Activated CD8-positive, alpha-beta memory T cell treated with anti-CD3 and anti-CD28 coated beads for 36 hours (primary cell): ENCODE measurements at regions not wholly inside any gene's neighbourhood (a gene's known extent, or its start where the extent isn't known, plus 50 kb on each side); places are given as distances from the start of the nearest gene placed in this dataset.
"Not testable (repeated sequence)": the region's sequence is repeated elsewhere in the genome, so short reads cannot be mapped to it uniquely, and the experiment has no call there.

Source experiments
- CTCF ChIA-PET: fragments of 350-600 bp; sonication (Branson Sonifier 250); formaldehyde crosslinking; loops from one replicate; lab custom pipeline; 2021; ENCODE audit warnings: antibody characterized with exemption; lab: Charles Lee
- POLR2A ChIA-PET: fragments of 350-600 bp; sonication (Branson Sonifier 250); formaldehyde crosslinking; loops from one replicate; lab custom pipeline; 2021; ENCODE audit warnings: antibody characterized with exemption; lab: Charles Lee

DNA sequence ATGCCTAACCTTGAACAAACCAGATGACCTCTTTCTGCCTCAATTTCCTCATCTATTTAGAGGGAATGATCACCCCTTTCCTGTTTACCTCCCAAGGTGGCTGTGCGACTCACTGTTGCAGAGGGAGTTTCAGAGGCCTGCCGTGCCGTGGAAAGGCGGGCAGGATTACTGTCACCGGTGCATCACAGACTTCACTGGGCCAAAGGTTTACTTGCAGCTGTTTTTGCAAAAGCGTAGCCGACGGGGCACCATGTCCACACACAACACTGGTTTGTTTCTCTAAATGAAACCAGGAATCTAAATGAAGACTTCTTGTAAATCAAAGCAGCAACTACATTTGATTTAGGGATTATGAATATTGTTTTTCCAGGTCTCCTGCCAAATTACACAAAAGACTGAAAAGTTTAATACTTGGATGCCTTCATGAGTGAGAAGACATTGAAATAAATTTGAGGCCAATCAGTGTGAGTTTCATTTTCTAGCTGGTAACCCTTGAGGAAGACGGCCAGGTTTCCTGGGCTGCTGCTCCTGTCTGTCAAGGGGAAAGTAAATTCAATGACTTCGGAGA lies 696.1 kb upstream of the TMEM132C start:
- ChIA-PET POLR2A (no interaction called here), CTCF (no interaction called here)

DNA sequence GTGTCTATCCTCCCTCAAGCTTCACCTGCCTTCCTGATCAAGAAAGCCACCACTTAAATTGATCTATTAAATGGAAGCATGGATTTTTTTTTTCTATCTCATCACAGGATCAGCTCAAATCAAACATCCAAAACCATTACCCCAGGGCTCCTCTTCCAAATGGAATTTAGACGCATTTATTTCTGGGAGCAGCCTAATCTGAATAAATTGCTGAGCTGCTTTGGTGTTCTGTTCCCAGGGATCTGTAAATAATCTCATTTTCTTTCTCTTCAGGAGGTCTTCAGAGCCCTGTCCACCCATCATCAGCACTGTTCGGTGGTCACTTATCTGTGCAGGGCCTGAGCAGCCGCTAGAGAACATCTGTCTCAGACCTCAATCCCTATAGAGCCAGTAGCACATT lies 695.4 kb upstream of the TMEM132C start:
- POLR2A ChIA-PET: no interaction called here

DNA sequence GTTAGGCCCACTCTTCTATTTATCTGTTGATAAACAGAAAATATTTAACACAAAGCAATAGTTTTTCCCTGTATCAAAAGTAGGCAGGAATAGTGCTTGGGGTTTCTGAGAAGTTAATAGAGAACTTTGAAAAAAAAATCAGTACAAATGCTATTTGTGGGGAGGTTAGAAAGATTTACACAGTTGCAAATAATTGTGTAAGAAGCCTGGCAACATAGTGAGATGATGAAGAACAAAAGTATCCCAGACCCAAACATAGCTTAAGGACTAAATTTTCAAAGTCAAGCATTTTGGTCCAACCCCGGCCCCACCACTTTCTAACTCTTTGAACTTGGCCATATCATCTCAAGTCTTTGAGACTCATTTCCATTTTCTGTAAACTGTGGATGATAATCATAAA lies 687.5 kb upstream of the TMEM132C start:
- POLR2A ChIA-PET: no interaction called here
- CTCF ChIA-PET: no interaction called here

More for the DNA sequence above, 695.4 kb upstream of the TMEM132C start:
- CTCF ChIA-PET: no interaction called here

DNA sequence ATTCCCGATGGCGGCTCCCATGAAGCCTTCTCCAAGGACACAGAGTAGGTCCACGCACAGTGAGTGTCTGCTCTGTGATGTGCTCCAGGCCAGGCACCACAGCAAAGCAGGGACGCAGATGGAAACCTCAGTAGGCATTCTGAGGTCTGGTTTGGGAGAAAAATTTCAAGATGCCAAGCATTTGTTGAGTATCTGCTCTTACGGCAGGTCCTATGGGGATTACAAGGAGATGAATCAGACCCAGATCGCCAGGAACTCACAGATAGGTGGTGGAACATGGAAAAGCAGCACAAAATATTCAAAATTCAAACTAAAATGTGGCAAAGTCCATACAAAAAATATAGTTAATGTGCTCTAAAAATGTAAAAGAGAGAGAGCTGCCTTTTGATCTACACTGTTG lies 684.9 kb upstream of the TMEM132C start:
- ChIA-PET CTCF (no interaction called here), POLR2A (no interaction called here)

DNA sequence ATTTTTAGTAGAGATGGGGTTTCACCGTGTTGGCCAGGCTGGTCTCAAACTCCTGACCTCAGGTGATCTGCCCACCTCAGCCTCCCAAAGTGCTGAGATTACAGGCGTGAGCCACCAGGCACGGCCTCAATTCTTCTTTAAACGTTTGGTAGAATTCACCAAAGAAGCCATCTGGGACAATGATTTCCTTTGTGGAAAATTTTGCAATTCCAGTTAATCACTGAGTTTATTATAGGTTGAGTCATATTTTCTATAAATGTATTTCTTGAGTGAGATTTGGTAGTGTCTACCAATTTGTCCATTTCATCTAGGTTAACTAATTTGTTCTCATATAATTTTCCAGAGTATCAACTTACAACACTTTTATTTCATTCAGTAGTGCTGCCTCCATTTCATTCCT lies 683.9 kb upstream of the TMEM132C start:
- ChIA-PET CTCF (no interaction called here), POLR2A (no interaction called here)

DNA sequence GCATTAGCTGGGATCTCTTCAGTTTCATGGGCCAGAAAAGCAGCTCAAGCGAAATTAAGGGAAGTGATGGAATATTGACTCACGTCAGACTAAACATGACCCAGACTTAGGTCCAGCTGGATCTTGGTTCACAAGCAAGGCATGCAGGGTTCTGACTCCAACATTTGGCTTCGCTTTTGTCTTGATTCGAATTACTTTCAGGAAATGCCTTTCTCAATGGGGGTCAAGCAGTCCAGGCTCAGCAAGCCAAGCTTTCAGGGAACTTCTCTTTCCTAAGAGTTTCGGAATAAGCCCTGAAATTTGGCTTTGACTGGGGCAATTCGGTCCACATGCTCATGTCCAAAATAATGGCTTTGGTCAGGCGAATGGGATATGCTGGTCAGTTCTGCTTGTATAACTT lies 678.7 kb upstream of the TMEM132C start:
- ChIA-PET POLR2A (no interaction called here), CTCF (no interaction called here)

DNA sequence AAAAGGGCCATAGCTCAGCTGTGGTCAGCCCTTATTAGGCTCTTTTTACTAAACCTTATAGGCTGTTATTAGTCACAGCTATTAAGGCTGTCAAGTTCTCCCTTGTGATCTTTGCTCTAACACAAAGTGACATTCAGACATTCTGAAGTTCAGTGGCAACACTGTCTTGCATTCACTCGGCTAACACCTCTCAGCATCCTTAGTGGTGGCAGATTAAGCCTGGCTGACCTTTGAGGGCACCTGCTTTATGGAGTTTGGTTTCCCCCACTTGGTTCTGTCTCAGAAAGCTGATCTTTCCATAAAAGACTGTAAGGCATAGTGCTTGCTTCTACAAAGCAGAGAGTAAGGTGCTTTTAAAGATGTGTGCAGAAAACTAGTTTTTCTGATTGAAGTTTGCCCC lies 677.4 kb upstream of the TMEM132C start:
- ChIA-PET POLR2A (no interaction called here), CTCF (no interaction called here)

DNA sequence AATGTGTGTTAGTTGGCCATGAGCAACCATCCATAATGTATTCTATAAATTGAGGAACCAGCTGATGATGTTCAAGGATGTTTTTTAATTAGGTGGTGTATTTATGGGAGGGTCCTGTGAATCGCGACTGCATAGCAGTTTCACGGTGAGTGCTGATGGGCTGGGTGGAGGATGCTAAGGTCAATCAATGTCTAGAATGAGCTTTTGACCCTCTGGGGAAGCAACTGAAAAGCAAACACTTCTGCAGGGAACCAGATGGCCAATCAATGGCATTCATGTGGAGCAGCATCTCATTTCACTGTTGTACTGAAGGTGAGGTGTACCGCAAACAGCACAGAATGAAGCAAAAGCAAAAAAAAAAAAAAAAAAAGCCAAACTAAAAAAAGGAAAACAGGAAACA lies 676.1 kb upstream of the TMEM132C start:
- ChIA-PET POLR2A (no interaction called here), CTCF (interaction anchor here (0.7 kb wide), 1 partner anchor 657 kb away, joined by 5 read pairs; no protein-coding TSS in a partner anchor)

DNA sequence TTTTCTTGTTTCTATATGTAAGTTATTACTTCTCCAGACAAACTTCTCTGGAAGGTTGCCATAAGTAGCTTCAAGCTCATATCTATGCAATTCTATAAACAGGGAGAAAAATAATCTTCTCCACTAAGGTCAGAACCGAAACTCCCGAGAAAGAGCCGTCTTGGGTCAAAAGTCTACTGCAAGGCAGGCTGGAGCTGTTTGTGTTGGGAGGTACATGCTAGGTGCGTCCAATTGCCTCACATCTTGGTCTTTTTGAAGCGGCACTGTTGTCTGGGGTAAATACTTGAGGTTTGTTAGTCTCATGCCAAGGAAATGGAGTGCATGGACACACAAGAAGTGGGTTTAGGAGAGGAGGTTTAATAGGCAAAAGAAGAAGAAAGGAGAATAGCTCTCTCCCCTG lies 674.7 kb upstream of the TMEM132C start:
- POLR2A ChIA-PET: no interaction called here
- CTCF ChIA-PET: no interaction called here

DNA sequence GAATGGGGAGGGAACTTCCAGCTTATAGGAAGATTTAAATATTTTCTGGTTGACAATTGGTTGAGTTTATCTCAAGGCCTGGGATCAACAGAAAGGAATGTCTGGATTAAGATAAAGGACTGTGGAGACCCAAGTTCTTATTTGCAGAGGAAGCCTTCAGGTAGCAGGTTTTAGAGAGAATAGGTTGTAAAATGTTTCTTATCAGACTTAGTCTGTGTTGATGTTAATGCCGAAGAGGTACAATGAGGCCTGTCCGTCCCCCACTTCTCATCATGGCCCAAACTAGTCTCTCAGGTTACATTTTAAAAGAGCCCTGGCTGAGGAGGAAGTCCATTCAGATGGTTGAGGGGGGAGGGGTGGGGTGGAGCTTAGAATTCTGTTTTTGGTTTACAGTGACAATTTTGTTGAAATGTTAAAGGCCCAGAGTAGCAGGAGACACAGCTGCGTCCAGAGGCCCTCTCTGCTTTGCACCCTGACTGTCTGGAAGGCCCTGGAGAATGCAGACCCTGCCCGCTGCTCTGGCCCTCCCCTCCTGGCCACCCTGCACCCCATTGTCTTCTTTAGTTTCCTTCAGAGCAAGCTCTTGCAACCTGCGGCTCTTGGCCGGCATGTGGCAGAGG lies 672.5 kb upstream of the TMEM132C start:
- CTCF ChIA-PET: no interaction called here
- POLR2A ChIA-PET: no interaction called here

DNA sequence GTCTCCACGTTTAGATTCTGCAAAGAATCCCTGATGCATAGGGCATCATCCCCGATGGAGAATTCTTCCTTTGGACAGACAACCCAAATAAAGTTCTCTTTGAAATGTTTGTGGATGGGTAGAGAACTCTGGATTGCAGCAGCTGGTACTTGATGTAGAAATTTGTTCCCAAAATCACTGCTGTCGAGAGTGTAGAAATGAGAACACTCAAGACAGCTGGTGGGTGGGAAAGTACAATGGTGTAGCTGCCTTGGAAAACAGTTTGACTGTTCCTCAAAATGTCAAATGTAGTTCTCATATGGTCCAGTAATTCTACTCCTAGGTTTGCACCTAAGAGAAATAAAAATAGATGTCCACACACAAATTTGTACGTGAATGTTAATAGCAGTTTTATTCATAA lies 671.5 kb upstream of the TMEM132C start:
- POLR2A ChIA-PET: no interaction called here
- CTCF ChIA-PET: no interaction called here

DNA sequence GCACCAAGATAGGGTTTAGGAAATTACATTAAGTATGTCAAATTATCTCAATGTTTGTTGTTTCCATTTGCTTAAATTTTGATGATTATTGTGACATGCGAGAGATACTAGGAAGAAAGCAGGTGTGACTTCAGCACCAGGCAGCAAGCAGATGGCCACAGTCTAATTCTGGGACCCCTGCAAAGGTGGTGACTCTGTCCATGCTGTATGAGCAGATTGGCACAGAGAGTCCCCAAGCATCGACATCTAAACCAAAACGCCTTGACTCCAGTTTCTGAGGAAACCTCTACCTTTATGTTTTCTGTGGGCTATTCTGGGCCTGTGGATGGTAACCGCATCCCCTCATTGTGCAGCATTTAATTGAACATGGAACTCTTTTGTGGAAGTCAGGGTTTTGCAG lies 670.1 kb upstream of the TMEM132C start:
- CTCF ChIA-PET: no interaction called here
- POLR2A ChIA-PET: no interaction called here

DNA sequence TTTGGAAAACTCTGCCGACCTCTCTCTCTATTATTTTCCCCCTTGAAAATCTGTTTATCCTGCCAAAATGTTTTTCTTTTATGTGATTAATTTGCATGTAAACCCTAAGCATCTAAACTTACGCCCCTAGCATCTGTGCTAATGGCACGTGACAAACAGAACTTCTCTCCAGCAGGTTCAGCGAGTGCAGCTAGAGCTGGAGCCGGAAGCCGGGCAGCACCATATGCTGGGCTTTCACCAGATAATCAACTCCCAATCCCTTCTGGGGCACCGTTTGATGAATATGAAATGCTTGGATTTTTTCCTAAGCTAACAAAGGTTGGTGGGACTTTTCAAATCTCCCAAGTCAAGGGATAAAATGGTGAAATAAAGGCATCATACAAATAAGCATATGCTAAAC lies 667.5 kb upstream of the TMEM132C start:
- POLR2A ChIA-PET: no interaction called here
- CTCF ChIA-PET: no interaction called here

DNA sequence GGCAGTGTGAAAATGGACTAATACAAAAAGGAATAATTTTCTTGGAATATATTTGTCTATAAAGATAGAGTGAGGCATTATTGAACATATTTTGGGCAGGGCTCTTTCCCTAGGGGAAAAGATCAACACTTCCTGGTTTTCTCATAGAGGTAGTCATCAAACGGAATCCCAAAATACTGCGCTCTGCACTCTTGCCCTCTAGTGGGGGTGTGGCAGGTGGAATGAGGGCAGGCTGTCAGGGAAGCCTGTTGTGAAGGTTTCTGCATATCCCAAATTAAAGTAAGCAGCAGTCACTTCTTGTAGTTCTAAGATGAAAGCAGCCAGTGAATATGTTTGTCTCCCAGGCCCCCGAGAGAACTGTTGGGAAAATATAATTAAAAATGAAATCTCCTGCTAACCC lies 666.8 kb upstream of the TMEM132C start:
- ChIA-PET POLR2A (no interaction called here), CTCF (no interaction called here)

DNA sequence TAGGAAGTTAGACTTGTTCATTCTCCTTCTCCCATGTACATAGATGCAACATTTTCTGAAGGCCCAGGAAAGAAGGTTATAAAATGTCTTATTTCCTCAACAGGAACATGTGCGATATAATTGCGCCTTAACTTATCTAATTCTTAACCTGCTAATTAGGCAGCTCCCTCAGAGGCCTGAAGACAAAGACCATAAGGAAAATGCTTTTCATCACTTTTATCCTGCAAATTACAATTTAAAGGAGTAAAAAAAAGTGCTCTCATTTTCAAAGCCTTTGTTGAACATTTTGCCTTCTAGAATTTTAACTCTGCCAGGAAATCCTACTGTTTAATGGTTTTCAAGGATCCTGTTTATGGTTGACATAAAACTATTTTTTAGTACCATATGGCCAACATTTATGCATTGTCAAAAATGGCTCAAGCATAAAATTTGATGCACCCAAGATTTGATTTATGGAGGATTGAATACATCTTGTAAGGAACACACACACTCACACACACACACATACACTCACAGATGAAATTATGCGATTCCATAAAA lies 660.4 kb upstream of the TMEM132C start:
- ChIA-PET CTCF (no interaction called here), POLR2A (no interaction called here)

DNA sequence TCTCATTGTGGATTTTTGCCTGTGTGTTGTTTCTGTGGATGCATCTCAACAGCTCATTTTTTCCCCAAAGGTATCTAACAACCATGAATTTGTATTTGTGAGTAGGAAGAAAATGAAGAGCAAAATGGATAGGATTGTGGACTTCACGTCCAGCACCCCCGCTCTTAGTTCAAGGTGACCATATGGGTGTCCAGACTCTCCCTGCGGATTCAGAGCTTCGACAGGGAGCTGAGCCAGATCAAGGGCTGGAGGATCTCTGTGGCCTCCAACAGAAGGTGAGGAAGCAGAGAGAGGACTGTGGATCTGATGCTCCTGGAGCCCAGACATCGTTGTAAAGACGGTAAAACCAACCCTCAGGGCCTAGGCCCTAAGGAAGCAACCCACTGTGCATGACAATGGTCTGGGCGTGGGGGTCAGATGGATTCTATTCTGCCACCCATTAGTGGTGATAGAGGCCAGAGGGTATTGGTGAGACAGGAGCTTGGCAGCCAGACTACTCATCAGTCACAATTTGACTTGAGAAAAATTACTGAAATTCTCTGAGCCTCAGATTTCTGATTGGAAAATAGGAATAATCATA lies 659.7 kb upstream of the TMEM132C start:
- POLR2A ChIA-PET: no interaction called here
- CTCF ChIA-PET: no interaction called here

DNA sequence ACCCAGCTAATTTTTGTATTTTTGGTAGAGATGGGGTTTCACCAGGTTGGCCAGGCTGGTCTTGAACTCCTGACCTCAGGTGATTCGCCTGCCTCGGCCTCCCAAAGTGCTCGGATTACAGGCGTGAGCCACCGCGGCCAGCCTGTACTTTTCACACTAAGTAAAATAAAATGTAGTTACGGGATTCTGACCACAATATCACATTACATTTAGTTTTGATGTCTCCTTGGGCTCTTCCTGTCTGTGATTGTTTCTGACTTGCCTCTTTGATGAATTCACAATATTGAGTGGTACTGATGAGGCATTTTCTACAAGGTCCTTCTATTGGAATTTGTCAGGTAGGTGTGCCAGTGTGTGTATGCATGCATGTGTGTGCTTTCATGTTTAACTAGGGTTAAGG lies 658.6 kb upstream of the TMEM132C start:
- POLR2A ChIA-PET, CTCF ChIA-PET: not testable (repeated sequence)

DNA sequence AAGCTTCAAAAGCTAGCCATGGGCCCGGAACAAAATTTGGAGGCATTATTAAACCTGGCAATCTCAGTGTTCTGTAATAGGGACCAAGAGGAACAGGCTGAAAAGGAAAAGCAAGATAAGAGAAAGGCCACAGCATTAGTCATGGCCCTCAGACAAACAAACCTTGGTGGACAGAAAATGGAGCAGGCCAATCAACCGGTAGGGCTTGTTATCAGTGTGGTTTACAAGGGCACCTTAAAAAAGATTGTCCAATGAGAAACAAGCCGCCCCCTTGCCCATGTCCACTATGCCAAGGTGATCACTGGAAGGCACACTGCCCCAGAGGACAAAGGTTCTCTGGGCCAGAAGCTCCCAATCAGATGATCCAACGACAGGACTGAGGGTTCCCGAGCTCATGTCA lies 653.9 kb upstream of the TMEM132C start:
- ChIA-PET CTCF (no interaction called here), POLR2A (no interaction called here)

DNA sequence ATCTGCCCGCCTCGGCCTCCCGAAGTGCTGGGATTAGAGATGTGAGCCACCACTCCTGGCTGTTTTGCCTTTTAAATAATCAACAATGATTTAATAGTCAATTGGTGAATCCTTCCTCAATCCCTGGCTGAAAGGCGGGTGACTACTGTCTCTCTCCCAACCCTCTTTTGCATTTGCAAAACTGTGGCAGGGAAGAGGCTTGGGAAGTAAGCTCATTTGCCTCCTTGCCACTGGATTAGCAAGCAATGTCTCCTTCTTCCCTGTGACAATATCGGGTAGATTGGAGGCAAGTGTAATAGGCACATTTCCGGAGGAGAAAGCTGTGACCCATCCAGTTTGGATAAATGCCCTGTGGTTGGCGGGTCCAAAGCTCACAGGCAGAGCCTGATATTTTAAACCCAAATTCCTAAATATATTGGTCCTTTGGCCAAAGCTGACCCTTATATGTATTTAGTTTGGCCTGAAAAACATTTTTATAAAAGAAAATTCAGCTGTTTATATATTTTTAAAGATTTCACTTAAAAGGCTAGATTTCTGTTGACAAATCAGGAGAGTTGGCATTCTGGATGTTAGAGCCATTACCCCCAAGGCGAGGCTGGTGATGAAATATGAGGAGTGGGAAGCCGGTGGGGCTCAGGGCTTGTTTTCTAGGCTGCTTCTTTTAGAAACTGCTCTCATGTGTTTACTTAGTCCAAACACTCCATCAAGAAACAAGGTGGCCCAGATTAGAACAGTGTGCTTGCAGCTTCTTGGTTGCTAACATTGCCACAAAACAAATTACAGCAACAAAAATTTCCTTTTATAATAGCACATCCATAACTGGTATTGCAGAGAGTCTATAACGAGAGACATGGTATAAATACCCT lies 646.9 kb upstream of the TMEM132C start:
- POLR2A ChIA-PET: no interaction called here
- CTCF ChIA-PET: no interaction called here

DNA sequence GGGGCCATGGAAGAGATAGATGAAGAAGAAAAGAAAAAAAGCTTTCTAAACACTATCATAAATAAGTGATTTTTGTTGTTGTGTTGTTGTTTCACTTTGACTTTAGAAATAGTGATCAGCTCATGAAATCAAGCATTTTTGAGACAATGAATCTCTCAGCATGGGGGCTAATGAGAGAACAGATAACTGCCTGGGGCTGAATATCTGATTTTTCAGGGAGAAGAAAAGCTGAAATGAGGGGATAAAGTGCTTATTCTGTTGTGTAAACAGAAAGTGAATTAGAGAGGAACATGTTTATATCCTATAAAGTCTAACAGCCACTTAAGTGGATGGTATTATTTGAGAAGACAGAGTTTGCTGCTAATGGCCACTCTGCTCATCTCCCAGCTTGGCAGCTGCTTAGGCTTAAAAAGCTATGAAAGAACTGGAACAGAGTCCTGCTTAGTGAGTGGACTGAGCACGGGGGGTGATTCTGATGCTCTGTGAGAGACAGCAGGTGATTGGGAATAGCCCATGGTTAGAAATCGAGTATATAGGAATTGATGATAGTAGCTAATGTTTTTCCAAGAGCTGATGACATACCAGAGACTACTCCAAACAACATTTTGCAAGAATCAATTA lies 646.1 kb upstream of the TMEM132C start:
- ChIA-PET CTCF (no interaction called here), POLR2A (no interaction called here)
